HepG2 (cell line): ENCODE measurements at regions not wholly inside any gene's neighbourhood (a gene's known extent, or its start where the extent isn't known, plus 50 kb on each side); places are given as distances from the start of the nearest gene placed in this dataset.

Experiments used
- CEBPB ChIP-seq: IDR thresholded peaks from 2 replicates; pipeline ENCODE4 v1.6.1; 2011; ENCODE audit warnings: low read depth, low read length, improper control_type of control experiment, borderline replicate concordance
- CHD4 ChIP-seq: fragments of 200-600 bp; sonication (generic); IDR thresholded peaks from 2 replicates; pipeline ENCODE4 v1.7.0; 2017; ENCODE audit warnings: mild to moderate bottlenecking, low read length, borderline replicate concordance
- SNAI1 ChIP-seq: sonication (generic); formaldehyde crosslinking; IDR thresholded peaks from 2 replicates; pipeline ENCODE4 v1.5.0; 2020; ENCODE audit warnings: mild to moderate bottlenecking, missing genetic modification reagents, borderline replicate concordance
- ZNF318 ChIP-seq: sonication (generic); formaldehyde crosslinking; IDR thresholded peaks from 2 replicates; pipeline ENCODE4 v1.4.0; 2020; ENCODE audit warnings: mild to moderate bottlenecking, missing genetic modification reagents
- ZNF660 ChIP-seq: sonication (generic); formaldehyde crosslinking; IDR thresholded peaks from 2 replicates; pipeline ENCODE4 v1.5.1; 2020; ENCODE audit warnings: mild to moderate bottlenecking, low read depth, missing genetic modification reagents, borderline replicate concordance

GRCh38 chr18:34978533-34978893, 62.7 kb upstream of the MAPRE2 start (continued):
- TF ChIP-seq ZNF318 (CRISPR knock-in tag) (no peak), CHD4 (0 out of 2 replicates have a peak, but pooled peaks have one; percentile 11), CEBPB (no peak), SNAI1 (CRISPR knock-in tag) (0 out of 2 replicates have a peak, but pooled peaks have one; percentile 55), ZNF660 (CRISPR knock-in tag) (no peak)
